Fibroblast of peridontal ligament (primary cell): ENCODE measurements at regions not wholly inside any gene's neighbourhood (a gene's known extent, or its start where the extent isn't known, plus 50 kb on each side); places are given as distances from the start of the nearest gene placed in this dataset.

Source experiments
- DNase-seq: peaks from one replicate; pipeline ENCODE4 v3.0.0-alpha.2; 2010; ENCODE audit errors: extremely low read depth

DNA sequence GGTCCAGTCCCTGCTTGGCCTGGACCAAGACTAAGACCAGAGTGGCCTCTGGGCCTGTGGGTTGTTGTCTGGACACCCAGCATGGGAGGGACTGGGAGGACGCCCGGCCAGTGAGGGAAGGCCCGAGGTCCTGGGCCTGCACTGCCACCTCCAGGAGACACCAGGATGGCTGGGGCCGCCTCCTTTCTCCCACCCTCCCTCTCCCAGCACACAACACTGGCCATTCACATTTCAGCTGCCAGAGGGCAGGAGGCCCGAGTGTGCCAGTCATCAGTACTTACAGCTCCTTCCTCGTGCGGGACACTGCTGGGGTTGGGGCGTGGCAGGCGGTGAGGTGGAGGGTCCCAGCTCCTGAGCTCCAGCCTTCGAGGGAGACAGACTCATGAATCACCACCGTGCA is 133.5 kb downstream of the ASB1 start:
- DNase-seq: no peak

DNA sequence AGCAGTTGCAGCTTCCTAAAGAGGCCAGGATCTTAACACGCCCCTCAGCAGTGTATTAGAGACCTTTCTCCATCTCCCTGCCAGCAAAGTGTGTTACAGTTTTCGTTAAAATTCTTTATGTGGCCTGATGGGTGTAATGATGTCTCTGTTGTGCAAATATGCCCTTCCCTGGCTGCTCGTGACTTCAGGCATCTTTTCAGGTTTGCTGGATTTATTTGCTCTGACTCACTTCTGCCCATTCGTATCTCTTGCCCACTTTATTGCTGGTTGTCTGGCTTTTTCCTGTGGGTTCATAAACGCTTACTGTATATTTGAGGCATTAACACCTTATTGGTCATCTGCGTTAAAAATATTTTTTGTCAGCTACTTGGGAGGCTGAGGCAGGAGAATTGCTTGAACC is 134.5 kb downstream of the ASB1 start:
- DNase-seq: no peak

GRCh38 chr2:238562446-238562845 is 135.7 kb downstream of the ASB1 start:
- no peak for DNase-seq

DNA sequence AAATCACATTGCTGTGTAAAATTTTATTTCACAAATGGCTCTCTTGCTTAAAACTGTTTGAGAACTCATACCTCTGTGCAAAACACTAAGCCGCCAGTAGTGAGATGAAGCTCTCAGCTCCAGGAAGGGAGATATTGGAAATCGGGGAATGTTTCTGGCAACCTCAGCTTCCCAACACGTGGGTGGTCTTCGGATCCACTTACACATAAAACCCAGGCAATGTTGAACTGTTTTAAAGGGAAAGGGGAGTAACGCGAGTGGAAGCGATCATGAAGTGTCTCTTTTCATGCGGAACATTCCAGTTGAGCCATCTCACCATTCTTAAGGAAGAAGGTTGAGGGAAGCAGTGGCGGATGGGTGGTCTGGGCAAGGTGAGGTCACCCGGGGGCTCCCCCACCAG is 136.8 kb downstream of the ASB1 start:
- no peak for DNase-seq

GRCh38 chr2:238564286-238564920 is 137.7 kb downstream of the ASB1 start:
- DNase-seq: no peak

DNA sequence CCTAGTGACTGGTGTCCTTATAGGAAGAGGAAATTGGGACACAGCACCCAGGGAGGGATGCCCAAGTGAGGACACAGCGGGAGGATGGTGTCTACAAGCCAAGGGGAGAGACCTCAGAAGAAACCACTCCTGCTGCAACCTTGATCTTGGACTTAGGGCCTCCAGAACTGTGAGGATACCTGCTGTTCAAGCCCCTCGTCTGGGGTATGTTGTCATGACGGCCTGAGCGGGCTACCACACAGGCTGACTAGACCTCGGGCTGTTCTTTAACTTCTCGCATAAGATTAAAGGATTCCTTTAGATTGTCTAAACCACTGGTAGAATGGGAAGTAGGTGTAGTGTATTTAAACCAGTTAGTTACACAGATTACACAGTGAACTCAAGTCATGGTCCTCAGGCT is 138.3 kb downstream of the ASB1 start:
- no peak for DNase-seq

- DNase-seq: no peak
Measured at GRCh38 chr2:238566001-238566645, 139.4 kb downstream of the ASB1 start.

- no peak for DNase-seq
Measured at GRCh38 chr2:238567067-238567855, 140.5 kb downstream of the ASB1 start.

GRCh38 chr2:238567996-238568395 is 141.3 kb downstream of the ASB1 start:
- DNase-seq: no peak

GRCh38 chr2:238568455-238569440 is 142.0 kb downstream of the ASB1 start:
- no peak for DNase-seq

GRCh38 chr2:238569507-238570195 is 142.9 kb downstream of the ASB1 start:
- DNase-seq: no peak

DNA sequence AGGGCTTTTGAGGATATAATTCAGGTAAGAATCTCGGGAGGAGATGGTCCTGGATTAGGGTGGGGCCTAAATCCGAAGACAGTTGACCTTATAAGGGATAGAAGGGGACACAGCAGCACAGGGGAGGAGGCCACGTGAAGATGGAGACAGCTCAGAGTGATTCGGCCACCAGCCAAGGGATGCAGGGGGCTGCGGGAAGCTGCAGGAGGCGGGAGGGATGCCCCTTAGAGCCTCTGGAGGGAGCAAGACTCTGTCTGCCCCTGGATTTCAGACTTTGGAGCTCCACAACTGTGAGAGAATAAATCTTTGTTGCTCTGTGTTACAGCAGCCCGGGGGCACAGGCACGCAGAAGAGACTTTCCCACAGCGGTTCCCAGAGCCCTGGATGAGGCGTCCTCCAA is 143.7 kb downstream of the ASB1 start:
- no peak for DNase-seq

GRCh38 chr2:238570926-238571325 is 144.2 kb downstream of the ASB1 start:
- no peak for DNase-seq

DNA sequence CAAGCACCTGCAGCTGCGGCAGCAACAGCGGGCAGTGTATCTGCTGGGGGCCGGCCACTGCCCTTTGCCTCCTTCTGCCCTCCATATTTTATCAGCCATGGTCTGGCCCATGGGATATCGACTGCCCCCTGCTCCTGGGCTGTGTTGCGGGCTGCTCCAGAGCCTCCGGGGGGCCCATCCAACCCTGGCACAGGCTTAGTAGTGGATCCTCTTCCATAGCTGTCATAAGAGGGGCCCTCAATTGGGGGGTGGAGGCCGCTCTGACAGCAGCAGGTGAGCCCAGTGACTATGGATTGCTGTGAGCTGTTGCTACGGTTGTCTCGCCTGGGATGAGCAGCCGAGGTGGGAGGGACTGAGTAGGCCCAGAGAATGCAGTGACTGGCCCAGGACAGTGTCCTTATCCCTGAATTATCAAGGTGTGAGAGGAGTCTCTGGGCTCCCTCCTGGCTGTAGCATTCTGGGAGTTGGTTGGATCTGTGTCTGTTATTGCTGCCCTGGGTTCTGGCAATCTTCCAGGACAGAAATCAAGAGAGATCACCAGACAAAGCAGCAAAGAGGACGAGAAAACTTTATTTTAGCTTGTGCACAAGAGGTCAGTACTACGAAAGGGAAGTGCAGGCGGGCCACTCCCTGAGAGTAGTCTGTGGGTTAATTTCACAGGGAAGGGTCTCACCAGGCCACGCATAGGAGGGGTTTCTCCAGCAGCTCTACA is 145.1 kb downstream of the ASB1 start:
- DNase-seq: no peak

GRCh38 chr2:238573065-238573778 is 146.5 kb downstream of the ASB1 start:
- no peak for DNase-seq

DNA sequence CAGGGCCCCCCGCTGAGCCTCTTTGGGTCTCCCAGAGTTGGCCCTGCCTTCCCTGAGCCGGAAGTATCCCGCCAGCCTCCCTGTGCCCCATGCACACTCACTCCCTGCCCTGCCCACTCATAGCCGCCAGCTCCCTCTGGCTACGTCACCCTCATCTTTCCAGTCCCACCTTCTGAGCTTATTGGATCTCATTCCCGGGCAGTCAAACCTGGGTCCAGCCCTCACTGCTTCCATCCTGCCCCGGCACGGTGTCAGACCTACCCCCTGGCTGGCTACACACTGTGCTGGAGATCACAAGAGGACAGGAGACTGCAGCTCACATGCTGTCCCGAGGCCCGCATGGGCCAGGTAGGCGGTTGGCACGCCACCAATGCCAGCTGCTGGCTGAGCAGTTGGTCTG is 147.2 kb downstream of the ASB1 start:
- DNase-seq: no peak

DNA sequence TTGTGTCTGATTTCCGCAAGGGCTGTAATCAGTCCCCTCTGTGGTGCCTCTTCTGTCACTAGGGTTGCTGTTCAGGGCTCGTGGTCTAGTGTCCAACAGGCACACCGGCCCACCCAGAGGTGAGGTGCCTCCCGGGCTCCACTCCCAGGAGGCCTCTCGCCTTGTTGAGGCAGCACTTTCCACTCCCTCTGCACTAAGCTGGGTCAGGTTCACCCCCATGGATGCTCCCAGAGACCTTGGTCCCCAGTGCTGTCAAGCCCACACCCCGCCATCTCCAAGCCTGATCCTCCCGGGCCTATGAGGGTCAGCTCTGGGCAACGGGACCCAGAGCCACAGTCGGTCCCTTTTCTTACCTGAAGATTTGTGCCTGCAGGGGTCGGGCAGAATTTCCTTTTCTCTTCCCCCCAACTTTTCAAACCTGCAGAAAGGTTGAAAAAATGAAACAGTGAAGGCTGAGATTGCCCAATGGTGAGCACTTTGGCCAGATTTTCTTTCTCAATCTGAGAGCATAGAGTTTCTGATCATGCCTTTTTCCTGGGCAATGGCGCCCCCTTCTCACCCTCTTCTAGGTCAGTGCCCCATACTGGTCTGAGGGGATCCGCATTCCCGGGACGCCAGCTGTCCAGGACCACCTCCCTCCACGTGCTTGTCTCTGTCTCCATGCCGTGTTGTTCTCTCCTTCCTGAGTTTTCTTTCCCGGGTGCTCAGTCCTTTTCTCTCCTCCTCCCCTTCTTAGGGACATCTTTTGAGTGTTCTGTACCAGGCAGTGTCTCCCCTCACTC is 148.0 kb downstream of the ASB1 start:
- DNase-seq: no peak

GRCh38 chr2:238576674-238577073 is 149.9 kb downstream of the ASB1 start:
- no peak for DNase-seq

- DNase-seq: no peak
Measured at GRCh38 chr2:238578256-238578655, 151.5 kb downstream of the ASB1 start.
